Amniotic epithelial cell (primary cell): ENCODE measurements at regions not wholly inside any gene's neighbourhood (a gene's known extent, or its start where the extent isn't known, plus 50 kb on each side); places are given as distances from the start of the nearest gene placed in this dataset.

Source experiments
- DNase-seq: peaks from one replicate; pipeline ENCODE4 v3.0.0-alpha.2; 2010; ENCODE audit warnings: low read depth

DNA sequence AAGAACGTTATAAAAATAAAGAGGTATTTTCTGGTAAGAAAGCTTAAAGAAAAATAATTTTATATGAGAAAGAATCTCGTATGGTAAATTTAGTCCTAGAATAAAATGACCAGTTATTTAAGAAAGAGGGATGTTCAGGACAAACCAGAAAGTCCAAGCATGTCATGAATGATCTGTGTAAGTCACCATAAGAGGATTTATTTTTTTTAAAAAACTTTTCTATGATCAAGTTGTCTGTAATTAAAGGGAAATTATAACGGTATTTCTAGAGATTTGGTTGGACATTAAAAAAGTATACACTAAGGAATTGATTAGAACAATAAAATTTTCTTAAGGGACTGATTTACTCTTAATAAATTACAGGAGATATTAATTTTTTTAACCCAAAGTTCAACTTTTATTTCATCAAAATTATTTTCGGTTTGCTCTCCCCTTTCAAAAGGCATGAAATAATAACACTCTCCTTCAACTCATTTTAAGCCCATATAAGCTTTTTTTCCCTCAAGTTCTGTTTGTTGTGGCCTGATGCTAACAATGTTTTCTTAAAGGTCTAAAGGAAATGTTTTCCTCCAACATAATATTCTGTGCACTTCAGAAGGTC, 49.9 kb upstream of the CPSF6 start:
- no peak for DNase-seq
